Choroid plexus epithelial cell (primary cell): ENCODE measurements at regions not wholly inside any gene's neighbourhood (a gene's known extent, or its start where the extent isn't known, plus 50 kb on each side); places are given as distances from the start of the nearest gene placed in this dataset.

Experiments
- DNase-seq: peaks from one replicate; pipeline ENCODE4 v3.0.0-alpha.2; 2010; ENCODE audit warnings: low read depth
- H3K4me3 ChIP-seq: 2 replicates; pipeline ENCODE4 v1.5.1; 2011; ENCODE audit warnings: low read depth, mild to moderate bottlenecking, control low read depth, low read length, moderate library complexity
- TF ChIP-seq, protein P1 (sequence below): conservative IDR thresholded peaks from 2 replicates; pipeline ENCODE4 v1.5.1; 2011; ENCODE audit warnings: low read depth, mild to moderate bottlenecking, control low read depth, inconsistent platforms, low read length, moderate library complexity

DNA sequence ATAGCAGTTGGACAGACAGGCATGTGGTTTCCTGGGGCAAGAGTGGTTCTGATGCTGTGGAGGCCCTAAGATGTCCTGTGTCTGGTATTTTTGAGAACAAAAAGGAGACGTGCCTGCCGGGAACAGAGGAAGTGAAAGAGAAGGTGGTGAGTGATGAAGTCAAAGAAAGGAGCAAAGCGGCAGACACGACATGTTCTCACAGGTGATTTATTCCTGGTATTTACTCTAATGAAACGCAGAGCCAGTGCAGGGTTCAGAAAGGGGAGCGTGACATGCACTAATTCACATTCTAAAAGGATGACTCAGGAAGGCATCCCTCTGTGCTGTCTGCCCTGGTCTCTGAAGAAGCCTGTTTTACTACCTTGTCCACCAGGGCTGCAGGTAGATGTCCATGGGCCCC is 211.0 kb downstream of the KCNE4 start:
- peak; percentile 35 for DNase-seq

DNA sequence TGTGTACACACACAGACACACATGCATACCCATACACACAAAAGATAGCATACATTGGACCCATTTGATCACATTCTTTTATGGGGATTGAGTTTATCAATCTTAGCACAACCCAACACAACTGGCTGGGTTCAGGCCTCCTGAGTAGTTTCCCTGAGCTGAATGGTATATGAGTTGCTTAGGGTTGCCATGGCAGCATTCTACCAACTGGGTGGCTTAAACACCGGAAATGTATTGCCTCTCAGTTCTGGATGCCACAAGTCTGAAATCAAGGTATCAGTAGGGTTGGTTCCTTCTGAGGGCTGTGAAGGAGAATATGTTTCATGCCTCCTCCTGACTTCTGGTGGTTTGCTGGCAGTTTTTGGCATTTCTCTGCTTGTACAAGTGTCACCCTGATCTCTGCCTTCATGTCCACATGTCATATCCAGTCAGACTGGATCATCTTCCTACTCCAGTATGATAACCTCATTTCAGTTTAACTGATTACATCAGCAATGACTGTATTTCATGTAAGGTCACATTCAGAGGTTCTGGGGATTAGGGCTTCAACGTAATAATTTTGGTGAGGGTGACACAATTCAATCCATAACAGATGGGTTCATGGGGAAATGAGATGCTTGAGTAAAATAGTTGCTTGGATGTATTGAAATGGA is 212.7 kb downstream of the KCNE4 start:
- TF ChIP-seq, protein P1, sequence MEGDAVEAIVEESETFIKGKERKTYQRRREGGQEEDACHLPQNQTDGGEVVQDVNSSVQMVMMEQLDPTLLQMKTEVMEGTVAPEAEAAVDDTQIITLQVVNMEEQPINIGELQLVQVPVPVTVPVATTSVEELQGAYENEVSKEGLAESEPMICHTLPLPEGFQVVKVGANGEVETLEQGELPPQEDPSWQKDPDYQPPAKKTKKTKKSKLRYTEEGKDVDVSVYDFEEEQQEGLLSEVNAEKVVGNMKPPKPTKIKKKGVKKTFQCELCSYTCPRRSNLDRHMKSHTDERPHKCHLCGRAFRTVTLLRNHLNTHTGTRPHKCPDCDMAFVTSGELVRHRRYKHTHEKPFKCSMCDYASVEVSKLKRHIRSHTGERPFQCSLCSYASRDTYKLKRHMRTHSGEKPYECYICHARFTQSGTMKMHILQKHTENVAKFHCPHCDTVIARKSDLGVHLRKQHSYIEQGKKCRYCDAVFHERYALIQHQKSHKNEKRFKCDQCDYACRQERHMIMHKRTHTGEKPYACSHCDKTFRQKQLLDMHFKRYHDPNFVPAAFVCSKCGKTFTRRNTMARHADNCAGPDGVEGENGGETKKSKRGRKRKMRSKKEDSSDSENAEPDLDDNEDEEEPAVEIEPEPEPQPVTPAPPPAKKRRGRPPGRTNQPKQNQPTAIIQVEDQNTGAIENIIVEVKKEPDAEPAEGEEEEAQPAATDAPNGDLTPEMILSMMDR: no peak
- DNase-seq: no peak
- no peak overlapping the region for H3K4me3 ChIP-seq

More for the DNA sequence above, 211.0 kb downstream of the KCNE4 start:
- H3K4me3 ChIP-seq: no peak overlapping the region
- TF ChIP-seq, protein P1: no peak

DNA sequence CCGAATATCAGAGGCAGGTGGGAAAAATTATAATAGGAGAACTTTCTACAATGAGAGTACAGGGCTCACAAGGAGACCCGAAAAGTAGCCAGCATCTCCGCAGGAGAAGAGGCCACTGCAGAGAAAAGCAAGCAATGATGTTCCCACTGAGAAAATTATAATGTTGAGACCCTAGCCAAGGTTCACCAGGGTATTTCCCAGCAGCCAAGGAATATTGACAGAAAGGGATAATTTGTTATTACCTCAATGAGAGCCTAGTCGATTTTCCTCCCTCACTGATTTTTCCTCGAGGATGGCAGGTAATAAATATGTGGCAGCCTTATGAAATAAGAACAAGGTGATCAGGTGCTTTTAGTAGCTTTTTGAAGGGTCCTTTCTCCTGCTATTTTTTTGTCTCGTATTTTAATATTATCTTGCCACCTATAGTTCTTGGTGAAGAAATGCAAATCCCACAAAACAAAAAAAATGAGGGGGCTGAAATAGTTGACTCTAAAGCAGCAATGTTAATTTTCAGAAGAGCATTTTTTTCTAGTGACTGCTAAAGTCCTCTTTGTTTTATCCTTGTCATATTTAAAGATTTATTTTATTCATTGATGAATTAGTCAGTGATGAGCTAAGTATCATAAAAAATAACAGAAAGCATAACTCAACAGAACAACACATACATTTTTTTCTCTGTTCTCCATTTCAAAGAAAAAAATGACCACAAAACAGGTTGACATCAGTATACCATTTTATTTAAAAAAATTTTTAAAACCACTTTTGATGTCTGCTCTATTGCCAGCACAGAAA is 215.4 kb downstream of the KCNE4 start:
- TF ChIP-seq, protein P1: no peak
- no peak overlapping the region for H3K4me3 ChIP-seq
- DNase-seq: no peak

DNA sequence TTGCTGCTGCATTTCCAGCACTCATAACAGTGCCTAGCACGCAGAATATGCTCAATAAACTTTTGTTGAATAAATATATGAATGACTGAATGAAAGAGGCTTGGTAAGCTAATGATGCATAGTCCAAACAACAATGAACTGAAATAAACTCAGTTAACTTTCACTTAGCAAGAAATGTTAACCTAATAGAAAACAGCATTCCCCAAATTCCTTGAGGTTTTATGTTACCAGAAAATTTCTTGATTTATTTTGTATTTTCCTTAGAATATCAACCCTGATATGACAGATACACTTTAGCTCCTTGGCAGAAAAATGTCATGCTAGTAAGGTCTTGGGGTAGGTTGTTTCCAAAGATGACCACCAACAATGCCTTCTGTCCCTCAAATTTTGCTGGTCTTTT is 217.4 kb downstream of the KCNE4 start:
- TF ChIP-seq, protein P1: no peak
- peak; percentile 12 for DNase-seq
- no peak overlapping the region for H3K4me3 ChIP-seq

DNA sequence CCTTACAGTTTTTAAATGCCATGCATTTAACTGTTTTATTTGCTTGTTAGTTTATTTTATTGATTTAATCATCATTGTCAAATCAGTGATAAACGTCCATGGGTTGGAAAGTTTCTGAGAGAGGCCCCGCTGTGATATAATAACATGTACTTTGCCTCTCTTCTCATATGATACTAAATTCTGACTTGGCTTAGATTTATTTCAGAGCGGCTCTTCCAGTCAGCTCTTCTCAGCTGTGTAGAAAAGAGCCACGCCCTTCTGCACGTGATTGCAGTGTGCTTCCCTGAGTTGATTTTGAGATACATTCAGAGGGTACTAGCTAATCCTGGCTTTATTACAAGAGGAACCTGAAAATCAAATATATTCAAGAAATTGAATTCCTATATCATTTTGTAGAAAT is 218.6 kb downstream of the KCNE4 start:
- no peak for DNase-seq
- no peak overlapping the region for H3K4me3 ChIP-seq
- TF ChIP-seq, protein P1: no peak

DNA sequence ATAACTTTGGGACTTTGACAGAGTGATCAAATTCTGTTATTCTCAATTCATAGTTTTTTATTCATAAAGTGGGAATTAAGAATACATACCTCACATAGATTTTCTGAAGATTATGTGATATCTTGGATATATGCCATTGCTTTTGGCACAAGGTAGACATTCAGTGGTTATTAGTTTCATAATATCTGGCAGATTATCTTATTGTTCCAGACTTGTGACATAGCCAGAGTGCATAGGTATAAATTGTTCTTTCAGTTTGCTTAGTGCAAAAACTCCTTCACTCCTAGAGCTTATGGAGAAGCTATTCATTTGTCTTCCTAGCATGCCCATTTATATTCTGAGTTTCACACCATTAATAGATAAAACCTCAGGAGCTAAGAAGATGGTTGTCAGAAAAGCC is 222.0 kb downstream of the KCNE4 start:
- no peak for DNase-seq
- TF ChIP-seq, protein P1: no peak
- no peak overlapping the region for H3K4me3 ChIP-seq
